GM18505 (cell line): ENCODE measurements at regions not wholly inside any gene's neighbourhood (a gene's known extent, or its start where the extent isn't known, plus 50 kb on each side); places are given as distances from the start of the nearest gene placed in this dataset.

Experiments used
- ATAC-seq: cut with Tn5 transposase; IDR thresholded peaks from one replicate; pipeline ENCODE4 v1.9.1; 2021; ENCODE audit not compliant: unreplicated experiment
- POLR2A ChIP-seq: IDR thresholded peaks from 4 replicates; pipeline ENCODE4 v1.6.1; 2011; ENCODE audit warnings: borderline replicate concordance; ENCODE audit not compliant: insufficient read depth, insufficient read length; ENCODE audit errors: extremely low read depth

DNA sequence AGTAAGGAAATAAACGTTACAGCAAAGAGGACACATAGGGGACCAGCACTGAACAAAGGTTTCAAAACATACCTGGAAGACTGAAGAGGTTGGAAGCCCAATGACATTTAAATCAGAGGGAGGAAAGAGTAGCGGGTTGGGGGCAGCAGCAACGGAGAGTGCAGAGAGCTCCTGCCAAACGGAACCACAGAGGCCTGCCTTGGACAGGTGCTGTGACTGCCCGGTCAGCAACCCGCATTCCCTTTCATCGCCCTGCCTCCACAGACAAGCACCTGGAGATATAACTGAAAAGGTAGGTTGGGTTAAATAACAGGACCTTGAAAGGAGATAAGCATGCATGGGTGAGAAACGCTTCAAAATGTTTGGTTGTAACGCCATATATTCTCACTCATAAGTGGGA, 92.8 kb upstream of the SLC38A4 start:
- ATAC-seq = no peak
- no peak for TF ChIP-seq POLR2A

DNA sequence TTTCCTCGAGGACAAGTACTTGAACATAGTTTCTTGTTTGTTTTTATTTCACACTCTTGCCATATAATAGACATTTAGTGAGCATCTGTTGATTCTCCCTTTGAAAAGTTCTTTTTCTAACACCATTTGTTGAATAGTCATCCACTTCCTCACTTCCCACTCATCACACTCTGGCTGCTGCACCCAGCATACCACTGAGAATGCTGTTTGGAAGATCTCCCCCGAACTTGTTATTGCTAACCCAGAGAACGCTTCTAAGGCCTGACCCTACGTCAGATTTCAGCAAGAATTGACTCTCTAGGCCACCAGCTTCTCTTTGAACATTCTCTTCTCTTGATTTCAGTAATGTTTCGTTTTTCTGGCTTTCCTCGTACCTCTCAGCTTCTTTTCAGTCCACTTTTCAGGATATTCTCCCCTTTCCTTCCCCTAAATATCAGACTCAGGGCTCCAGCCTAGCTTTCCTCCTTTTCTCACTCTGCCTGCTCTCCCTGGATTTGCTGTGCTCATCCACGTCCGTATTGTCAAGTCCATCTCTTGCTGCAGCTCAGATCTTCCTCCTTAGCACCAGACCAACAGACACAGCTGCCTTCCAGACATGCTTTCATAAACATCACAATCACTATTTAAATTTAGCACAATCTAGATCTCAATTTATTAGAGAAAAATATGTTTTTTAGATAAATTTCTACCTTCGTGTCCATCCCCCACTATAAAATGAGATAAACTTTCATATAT, 94.0 kb upstream of the SLC38A4 start:
- TF ChIP-seq POLR2A = no peak
- ATAC-seq = no peak

DNA sequence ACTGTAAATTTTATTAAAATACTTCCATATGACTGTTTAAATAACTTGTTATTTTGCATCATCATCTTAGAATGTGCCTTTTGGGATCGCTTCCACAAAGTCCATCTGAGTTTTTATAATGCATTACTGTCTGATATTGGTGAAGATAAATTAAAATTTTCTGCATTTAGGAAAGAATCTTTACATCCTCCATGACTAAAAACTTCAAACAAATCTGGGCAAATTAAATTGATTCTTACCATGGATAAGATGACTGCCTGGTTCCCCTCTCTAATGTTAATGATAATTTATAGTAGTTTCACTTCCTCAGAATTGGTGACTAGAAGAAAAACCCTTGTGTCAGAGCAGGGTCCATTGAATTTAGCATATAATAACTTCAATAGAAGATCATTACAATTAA, 94.7 kb upstream of the SLC38A4 start:
- no peak for TF ChIP-seq POLR2A
- ATAC-seq = peak; percentile 61

DNA sequence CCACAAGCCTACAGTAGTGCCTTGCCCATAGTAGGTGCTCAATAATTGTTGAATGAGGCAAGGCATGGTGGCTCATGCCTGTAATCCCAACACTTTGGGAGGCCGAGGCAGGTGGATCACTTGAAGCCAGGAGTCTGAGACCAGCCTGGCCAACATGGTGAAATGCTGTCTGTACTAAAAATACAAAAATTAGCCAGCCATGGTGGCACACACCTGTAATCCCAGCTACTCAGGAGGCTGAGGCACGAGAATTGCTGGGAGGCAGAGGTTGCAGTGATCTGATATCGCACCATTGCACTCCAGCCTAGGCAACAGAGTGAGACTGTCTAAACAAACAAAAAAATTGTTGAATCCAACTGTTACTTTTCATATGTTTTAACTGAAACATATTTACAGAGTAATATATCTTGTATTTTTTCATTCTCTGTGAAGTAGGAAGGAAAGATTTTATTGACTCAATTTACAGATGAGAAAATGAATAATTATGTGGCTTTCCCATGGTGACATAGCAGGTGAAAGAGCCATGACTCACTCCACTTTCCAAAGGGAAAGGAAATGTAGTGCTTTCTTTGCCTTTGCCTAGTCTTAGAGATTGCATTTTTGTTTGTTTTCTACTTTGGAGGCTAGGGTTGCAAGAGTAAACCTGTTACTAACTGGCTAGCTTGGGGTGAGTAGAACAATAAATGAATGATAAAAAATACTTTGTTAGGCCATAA, 95.4 kb upstream of the SLC38A4 start:
- TF ChIP-seq POLR2A = no peak
- no peak for ATAC-seq

DNA sequence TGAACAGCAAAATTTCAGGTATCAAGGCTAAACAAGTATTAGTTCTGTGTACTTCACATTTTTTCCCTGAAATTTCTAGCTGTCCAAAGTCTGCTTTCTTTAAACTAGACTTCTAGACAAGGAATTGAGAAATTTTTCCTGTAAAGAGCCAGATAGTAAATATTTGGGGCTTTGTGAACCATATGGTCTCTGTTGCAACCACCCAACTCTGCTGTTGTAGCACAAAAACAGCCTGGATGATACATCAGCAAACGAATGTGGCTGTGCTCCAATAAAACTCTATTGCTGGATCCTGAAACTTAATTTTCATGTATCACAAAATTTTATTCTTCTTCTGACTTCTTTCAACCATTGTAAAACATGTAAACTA, 96.0 kb upstream of the SLC38A4 start:
- ATAC-seq = no peak
- TF ChIP-seq POLR2A = no peak

DNA sequence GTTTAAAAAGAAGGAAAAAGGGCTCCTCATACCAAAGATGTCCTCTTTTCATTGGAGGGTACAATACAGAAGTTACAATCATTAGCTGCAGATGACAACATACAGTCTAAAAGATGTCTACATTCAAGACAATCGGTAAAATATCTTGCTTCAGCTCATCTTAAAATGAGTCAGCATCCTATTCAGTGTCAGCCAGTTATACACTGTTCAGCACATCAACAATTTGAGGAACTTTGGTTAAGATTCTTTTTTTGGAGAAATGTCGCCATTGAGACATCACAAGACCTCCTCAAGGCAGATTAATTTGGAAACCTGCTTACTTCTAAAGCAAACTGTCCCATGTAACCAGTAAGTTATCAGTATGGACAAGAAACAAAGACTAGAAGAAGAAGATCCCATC, 100.7 kb upstream of the SLC38A4 start:
- ATAC-seq = no peak
- TF ChIP-seq POLR2A = no peak

DNA sequence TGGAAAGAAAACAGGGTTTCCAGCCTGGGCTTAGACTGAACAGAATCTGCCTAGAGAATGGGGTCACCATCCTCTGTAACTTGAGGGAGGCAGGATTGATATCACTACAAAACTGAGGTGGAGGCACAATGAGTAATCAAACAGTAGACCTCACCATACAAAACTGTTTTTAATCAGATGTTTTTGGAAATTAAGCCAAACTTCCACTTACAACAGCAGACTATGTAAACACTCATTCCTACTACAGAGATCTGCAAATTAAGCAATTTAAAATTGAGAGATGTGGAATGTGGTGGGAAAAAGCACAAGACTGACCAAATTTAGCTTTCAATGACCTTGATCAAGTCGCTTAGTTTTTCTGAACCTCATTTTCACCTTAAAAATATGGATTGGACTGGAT, 104.3 kb upstream of the SLC38A4 start:
- ATAC-seq = no peak
- no peak for TF ChIP-seq POLR2A

DNA sequence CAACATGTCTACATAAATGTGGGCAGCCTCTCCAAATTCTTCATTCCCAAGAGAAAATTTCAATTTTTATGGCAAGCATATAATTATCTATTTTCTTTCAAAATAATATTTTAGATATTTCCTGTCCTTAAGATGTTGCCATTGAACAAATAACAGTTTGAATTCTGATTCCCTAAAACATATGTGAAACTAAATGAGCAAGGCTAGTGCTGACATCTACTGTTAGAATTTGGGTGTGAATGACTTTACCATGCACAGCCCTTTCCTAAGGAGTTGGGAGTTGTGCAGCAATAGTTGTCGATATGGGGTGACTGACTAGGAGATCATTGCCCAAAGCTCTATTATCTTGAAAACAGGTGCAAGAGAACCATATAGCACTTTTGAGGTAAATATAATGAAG, 108.2 kb upstream of the SLC38A4 start:
- ATAC-seq = no peak
- no peak for TF ChIP-seq POLR2A

DNA sequence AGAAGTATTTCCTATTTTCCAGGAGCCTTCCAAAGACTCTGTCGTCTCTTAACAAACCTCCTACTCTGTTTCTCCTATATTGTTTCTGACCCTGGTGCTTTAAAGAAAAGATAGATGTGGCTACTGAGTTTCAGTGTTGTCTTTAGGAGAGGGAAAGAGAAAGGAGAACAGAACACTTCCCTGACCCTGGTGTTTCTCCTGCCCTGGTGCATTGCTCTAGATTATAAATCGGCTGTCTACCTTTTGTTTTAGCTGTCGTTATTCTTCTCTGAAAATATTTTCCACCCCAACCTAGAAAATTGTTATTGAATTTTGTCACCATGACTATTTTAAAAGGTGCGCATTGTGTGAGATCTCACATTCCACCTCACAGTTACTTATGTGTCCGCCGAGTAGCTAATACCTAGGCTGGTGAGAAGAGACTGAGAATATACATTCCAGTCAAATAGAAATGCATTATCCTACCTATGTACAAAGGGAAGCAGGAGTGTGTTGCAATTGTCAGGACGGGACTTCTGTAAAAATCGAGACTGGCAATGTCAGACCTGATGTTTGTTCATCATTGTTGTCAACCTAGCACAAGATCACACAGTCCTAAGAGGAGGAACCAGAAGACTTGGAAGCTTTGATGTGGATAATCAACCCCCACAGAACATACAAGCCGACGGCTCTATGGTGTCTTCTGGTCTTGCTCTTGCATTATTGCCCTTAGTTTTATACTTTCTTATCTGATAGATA, 108.7 kb upstream of the SLC38A4 start:
- ATAC-seq = no peak
- TF ChIP-seq POLR2A = no peak

DNA sequence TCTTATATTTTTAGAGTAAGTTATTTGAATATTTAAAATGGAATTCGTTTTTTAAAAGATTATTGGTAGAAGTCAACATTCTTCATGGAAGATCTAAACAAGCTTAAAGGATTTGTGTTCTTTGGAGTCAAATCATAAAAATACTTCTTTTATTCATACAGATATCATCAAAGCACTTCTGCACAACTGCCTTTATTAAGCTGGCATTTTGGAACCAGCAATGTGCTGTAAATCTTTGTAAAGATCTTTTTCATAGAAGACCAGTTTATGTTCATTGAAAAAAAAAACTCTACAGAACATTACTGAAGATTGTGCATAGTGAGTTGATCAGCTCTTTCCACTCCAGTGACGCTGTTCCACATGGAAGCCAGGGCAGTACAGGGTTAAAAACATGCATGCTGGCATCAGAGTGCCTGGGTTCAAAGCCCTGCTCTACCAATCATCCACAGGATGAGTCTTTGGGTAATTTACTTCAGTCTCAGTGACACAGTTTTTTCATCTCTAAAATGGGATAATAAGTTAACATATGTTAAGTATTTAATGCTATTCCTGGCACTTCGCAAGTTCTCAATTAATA, 109.6 kb upstream of the SLC38A4 start:
- ATAC-seq = no peak
- no peak for TF ChIP-seq POLR2A

DNA sequence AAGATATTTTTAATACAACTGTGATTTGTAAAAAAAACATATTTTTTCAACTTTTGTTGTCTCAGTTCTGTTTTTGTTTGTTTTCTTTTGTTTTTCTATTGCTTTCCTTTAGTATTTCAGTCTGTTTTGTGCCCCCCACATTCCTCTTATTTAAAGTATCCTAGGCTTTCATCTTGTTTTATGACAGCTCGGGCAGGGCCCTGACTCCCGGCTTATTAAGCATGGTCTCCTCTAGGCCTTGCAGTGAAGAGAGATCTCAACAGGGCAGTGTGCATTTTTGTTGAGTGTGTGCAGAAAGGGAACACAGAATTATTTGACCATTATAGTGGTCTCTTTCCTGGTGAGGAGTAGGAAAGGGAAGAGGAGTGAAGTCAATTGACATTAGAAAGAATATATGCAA, 110.2 kb upstream of the SLC38A4 start:
- no peak for TF ChIP-seq POLR2A
- no peak for ATAC-seq

DNA sequence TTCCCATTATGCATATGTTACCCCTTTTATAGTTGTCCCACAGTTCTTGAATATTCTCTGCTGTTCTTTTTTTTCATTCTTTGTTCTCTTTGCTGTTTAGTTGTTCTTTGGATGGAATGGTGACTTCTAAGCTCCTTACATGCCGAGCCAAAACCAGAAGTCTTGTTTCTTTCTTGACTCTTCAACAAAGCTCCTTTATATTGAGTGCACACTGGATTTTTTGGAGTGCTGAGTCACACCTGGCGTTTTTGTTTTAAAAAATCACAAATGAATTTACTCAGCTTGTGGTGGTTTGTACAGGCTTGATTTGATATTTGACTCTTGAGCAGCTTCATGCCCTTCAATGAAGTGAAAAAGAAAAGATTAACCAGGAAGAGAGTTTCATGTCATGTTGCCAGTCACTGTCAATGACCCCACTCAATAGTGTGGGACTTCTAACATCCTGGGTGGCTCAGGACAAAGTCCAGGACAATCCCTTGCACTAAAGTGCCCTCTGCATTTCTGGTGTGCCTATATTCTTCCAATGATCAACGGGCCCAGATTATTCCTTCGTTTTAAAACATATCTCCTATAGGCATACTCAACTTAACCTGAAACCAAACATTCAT, 112.4 kb upstream of the SLC38A4 start:
- no peak for TF ChIP-seq POLR2A
- no peak for ATAC-seq

DNA sequence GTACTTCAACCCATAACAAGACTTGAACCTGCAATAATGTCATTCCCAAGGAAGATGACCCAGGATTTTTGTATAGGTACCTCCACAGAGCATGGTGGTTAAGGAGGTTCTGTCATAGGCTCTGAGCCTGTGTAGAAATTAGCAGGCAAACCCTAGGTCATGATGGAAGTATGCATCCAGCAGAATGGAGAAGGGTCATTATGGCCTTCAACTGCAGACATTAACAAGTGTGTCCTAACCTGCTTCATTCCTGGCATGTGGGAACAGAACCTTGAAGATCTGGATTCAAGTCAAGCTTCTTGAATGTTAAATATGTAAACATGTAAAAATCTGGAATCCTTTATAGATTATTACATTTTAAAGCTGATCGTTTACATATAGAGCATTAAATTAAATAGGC, 116.2 kb upstream of the SLC38A4 start:
- ATAC-seq = no peak
- TF ChIP-seq POLR2A = no peak
